Stimulated activated naive CD8-positive, alpha-beta T cell treated with anti-CD3 and anti-CD28 coated beads, Interleukin-15, amount 100 ng/mL, for 72 hours (primary cell): ENCODE measurements at regions not wholly inside any gene's neighbourhood (a gene's known extent, or its start where the extent isn't known, plus 50 kb on each side); places are given as distances from the start of the nearest gene placed in this dataset.

Source experiments
- ATAC-seq: fragments of 150-1000 bp; cut with Tn5 transposase; 2 replicates; pipeline ENCODE4 v1.10.0; 2021; ENCODE audit warnings: mild to moderate bottlenecking, moderate library complexity
- DNase-seq, 2 donors: peaks; one replicate each; pipeline ENCODE4 v3.0.0; 2021 to 2022
- H3K27ac Mint-ChIP-seq, 2 donors: one replicate each; pipeline ENCODE4 v1.8.0; 2022; ENCODE audit warnings: mild to moderate bottlenecking in 2 of 2, mixed read lengths in 2 of 2, moderate library complexity in 2 of 2
- H3K27me3 Mint-ChIP-seq: one replicate; pipeline ENCODE4 v1.8.0; 2022; ENCODE audit warnings: mixed read lengths
- H3K4me1 Mint-ChIP-seq: one replicate; pipeline ENCODE4 v1.8.0; 2022; ENCODE audit warnings: mild to moderate bottlenecking, mixed read lengths
- H3K4me3 Mint-ChIP-seq, 2 donors: one replicate each; pipeline ENCODE4 v1.8.0; 2022; ENCODE audit warnings: mild to moderate bottlenecking in 2 of 2, mixed read lengths in 2 of 2, moderate library complexity in 1 of 2
- H3K9me3 Mint-ChIP-seq, 2 donors: one replicate each; pipeline ENCODE4 v1.8.0; 2022; ENCODE audit warnings: mixed read lengths in 2 of 2

- Mint-ChIP-seq H3K9me3 (no peaks in the 10 kb centered on the region), H3K27ac (peak overlapping the region in 1 of 2 donors; percentile 59), H3K4me1 (no peaks in the 10 kb centered on the region), H3K27me3 (peaks cover 8% of the 10 kb centered on the region), H3K4me3 (no peak overlapping the region)
- DNase-seq (no peak), ATAC-seq (no peak)
Observed at GRCh38 chr15:81531109-81531592, 157.1 kb upstream of the TMC3 start.

GRCh38 chr15:81530271-81530691 lies 156.3 kb upstream of the TMC3 start:
- peaks cover 8% of the 10 kb centered on the region for H3K27me3 Mint-ChIP-seq
- DNase-seq (no peak), ATAC-seq (no peak)
- H3K4me1 Mint-ChIP-seq: no peaks in the 10 kb centered on the region
- no peaks in the 10 kb centered on the region for H3K9me3 Mint-ChIP-seq
- no peak overlapping the region for H3K4me3 Mint-ChIP-seq
- no peak overlapping the region for H3K27ac Mint-ChIP-seq

- no peak overlapping the region for H3K27ac Mint-ChIP-seq
Observed at GRCh38 chr15:81529481-81529880, 155.5 kb upstream of the TMC3 start.

GRCh38 chr15:81526029-81526428 lies 152.0 kb upstream of the TMC3 start:
- H3K27ac Mint-ChIP-seq: no peak overlapping the region
- H3K9me3 Mint-ChIP-seq: no peaks in the 10 kb centered on the region
- no peak overlapping the region for H3K4me3 Mint-ChIP-seq
- H3K27me3 Mint-ChIP-seq: no peaks in the 10 kb centered on the region
- H3K4me1 Mint-ChIP-seq: no peaks in the 10 kb centered on the region
- DNase-seq (no peak), ATAC-seq (no peak)

More at GRCh38 chr15:81529481-81529880, 155.5 kb upstream of the TMC3 start:
- Mint-ChIP-seq H3K4me3 (no peak overlapping the region), H3K9me3 (no peaks in the 10 kb centered on the region), H3K27me3 (peaks cover 4% of the 10 kb centered on the region), H3K4me1 (no peaks in the 10 kb centered on the region)
- DNase-seq: no peak
- ATAC-seq: no peak

GRCh38 chr15:81524496-81524895 lies 150.5 kb upstream of the TMC3 start:
- ATAC-seq (no peak), DNase-seq (no peak)
- Mint-ChIP-seq H3K4me3 (no peak overlapping the region), H3K27ac (no peak overlapping the region), H3K9me3 (no peaks in the 10 kb centered on the region), H3K4me1 (no peaks in the 10 kb centered on the region), H3K27me3 (no peaks in the 10 kb centered on the region)

GRCh38 chr15:81523867-81524266 lies 149.9 kb upstream of the TMC3 start:
- DNase-seq: no peak
- no peak for ATAC-seq
- H3K4me1 Mint-ChIP-seq: no peaks in the 10 kb centered on the region
- H3K27me3 Mint-ChIP-seq: no peaks in the 10 kb centered on the region
- H3K9me3 Mint-ChIP-seq: no peaks in the 10 kb centered on the region
- no peak overlapping the region for H3K27ac Mint-ChIP-seq
- no peak overlapping the region for H3K4me3 Mint-ChIP-seq

- Mint-ChIP-seq H3K4me1 (no peaks in the 10 kb centered on the region), H3K27me3 (no peaks in the 10 kb centered on the region), H3K27ac (no peak overlapping the region), H3K4me3 (no peak overlapping the region), H3K9me3 (no peaks in the 10 kb centered on the region)
- no peak for ATAC-seq
- no peak for DNase-seq
Observed at GRCh38 chr15:81520480-81520879, 146.5 kb upstream of the TMC3 start.

GRCh38 chr15:81516461-81516860 lies 142.4 kb upstream of the TMC3 start:
- no peaks in the 10 kb centered on the region for H3K9me3 Mint-ChIP-seq
- H3K27ac Mint-ChIP-seq: no peak overlapping the region
- ATAC-seq: no peak
- DNase-seq: no peak
- H3K27me3 Mint-ChIP-seq: no peaks in the 10 kb centered on the region
- no peaks in the 10 kb centered on the region for H3K4me1 Mint-ChIP-seq
- no peak overlapping the region for H3K4me3 Mint-ChIP-seq

GRCh38 chr15:81516012-81516411 lies 142.0 kb upstream of the TMC3 start:
- Mint-ChIP-seq H3K4me3 (no peak overlapping the region), H3K4me1 (no peaks in the 10 kb centered on the region), H3K9me3 (no peaks in the 10 kb centered on the region), H3K27me3 (no peaks in the 10 kb centered on the region), H3K27ac (no peak overlapping the region)
- no peak for DNase-seq
- no peak for ATAC-seq

GRCh38 chr15:81514725-81515124 lies 140.7 kb upstream of the TMC3 start:
- ATAC-seq (no peak), DNase-seq (no peak)
- H3K4me1 Mint-ChIP-seq: no peaks in the 10 kb centered on the region
- H3K27me3 Mint-ChIP-seq: no peaks in the 10 kb centered on the region
- H3K4me3 Mint-ChIP-seq: no peak overlapping the region
- no peaks in the 10 kb centered on the region for H3K9me3 Mint-ChIP-seq
- no peak overlapping the region for H3K27ac Mint-ChIP-seq

- H3K9me3 Mint-ChIP-seq: no peaks in the 10 kb centered on the region
- no peak for DNase-seq
- no peaks in the 10 kb centered on the region for H3K4me1 Mint-ChIP-seq
- H3K27me3 Mint-ChIP-seq: no peaks in the 10 kb centered on the region
- ATAC-seq: no peak
- H3K4me3 Mint-ChIP-seq: no peak overlapping the region
- no peak overlapping the region for H3K27ac Mint-ChIP-seq
Observed at GRCh38 chr15:81511138-81511537, 137.1 kb upstream of the TMC3 start.

GRCh38 chr15:81507831-81508230 lies 133.8 kb upstream of the TMC3 start:
- H3K4me3 Mint-ChIP-seq: no peak overlapping the region
- H3K27ac Mint-ChIP-seq: no peak overlapping the region
- no peaks in the 10 kb centered on the region for H3K27me3 Mint-ChIP-seq
- H3K9me3 Mint-ChIP-seq: no peaks in the 10 kb centered on the region
- DNase-seq (no peak), ATAC-seq (no peak)
- no peaks in the 10 kb centered on the region for H3K4me1 Mint-ChIP-seq

GRCh38 chr15:81506936-81507335 lies 132.9 kb upstream of the TMC3 start:
- Mint-ChIP-seq H3K27ac (no peak overlapping the region), H3K27me3 (no peaks in the 10 kb centered on the region), H3K4me3 (no peak overlapping the region), H3K4me1 (no peaks in the 10 kb centered on the region), H3K9me3 (no peaks in the 10 kb centered on the region)
- DNase-seq: no peak
- no peak for ATAC-seq

- no peaks in the 10 kb centered on the region for H3K27me3 Mint-ChIP-seq
- no peak for DNase-seq
- no peak overlapping the region for H3K4me3 Mint-ChIP-seq
- H3K9me3 Mint-ChIP-seq: no peaks in the 10 kb centered on the region
- H3K27ac Mint-ChIP-seq: no peak overlapping the region
- ATAC-seq: peak; percentile 43
- no peaks in the 10 kb centered on the region for H3K4me1 Mint-ChIP-seq
Observed at GRCh38 chr15:81506071-81506470, 132.1 kb upstream of the TMC3 start.

- ATAC-seq (no peak), DNase-seq (no peak)
- Mint-ChIP-seq H3K9me3 (no peaks in the 10 kb centered on the region), H3K4me3 (no peak overlapping the region), H3K27me3 (no peaks in the 10 kb centered on the region), H3K27ac (no peak overlapping the region), H3K4me1 (no peaks in the 10 kb centered on the region)
Observed at GRCh38 chr15:81504170-81504905, 130.3 kb upstream of the TMC3 start.

- Mint-ChIP-seq H3K9me3 (no peaks in the 10 kb centered on the region), H3K27me3 (no peaks in the 10 kb centered on the region), H3K4me1 (no peaks in the 10 kb centered on the region), H3K27ac (no peak overlapping the region), H3K4me3 (no peak overlapping the region)
- no peak for ATAC-seq
- DNase-seq: no peak
Observed at GRCh38 chr15:81502439-81502838, 128.4 kb upstream of the TMC3 start.

GRCh38 chr15:81500081-81500480 lies 126.1 kb upstream of the TMC3 start:
- no peaks in the 10 kb centered on the region for H3K9me3 Mint-ChIP-seq
- DNase-seq: no peak
- H3K27me3 Mint-ChIP-seq: no peaks in the 10 kb centered on the region
- no peak overlapping the region for H3K27ac Mint-ChIP-seq
- no peaks in the 10 kb centered on the region for H3K4me1 Mint-ChIP-seq
- ATAC-seq: no peak
- no peak overlapping the region for H3K4me3 Mint-ChIP-seq
